ENCODE measurements at regions not wholly inside any gene's neighbourhood (a gene's known extent, or its start where the extent isn't known, plus 50 kb on each side); places are given as distances from the start of the nearest gene placed in this dataset.

GRCh38 chr10:21061184-21061583, 164.1 kb upstream of the NEBL start:
- TF ChIP-seq, protein P1, sequence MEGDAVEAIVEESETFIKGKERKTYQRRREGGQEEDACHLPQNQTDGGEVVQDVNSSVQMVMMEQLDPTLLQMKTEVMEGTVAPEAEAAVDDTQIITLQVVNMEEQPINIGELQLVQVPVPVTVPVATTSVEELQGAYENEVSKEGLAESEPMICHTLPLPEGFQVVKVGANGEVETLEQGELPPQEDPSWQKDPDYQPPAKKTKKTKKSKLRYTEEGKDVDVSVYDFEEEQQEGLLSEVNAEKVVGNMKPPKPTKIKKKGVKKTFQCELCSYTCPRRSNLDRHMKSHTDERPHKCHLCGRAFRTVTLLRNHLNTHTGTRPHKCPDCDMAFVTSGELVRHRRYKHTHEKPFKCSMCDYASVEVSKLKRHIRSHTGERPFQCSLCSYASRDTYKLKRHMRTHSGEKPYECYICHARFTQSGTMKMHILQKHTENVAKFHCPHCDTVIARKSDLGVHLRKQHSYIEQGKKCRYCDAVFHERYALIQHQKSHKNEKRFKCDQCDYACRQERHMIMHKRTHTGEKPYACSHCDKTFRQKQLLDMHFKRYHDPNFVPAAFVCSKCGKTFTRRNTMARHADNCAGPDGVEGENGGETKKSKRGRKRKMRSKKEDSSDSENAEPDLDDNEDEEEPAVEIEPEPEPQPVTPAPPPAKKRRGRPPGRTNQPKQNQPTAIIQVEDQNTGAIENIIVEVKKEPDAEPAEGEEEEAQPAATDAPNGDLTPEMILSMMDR (IDR thresholded peaks at IDR 0.05), result no peak
- TF ChIP-seq POLR2A (IDR thresholded peaks at IDR 0.05) (no peak), POLR2AphosphoS5 (IDR thresholded peaks at IDR 0.05) (no peak)
